Activated CD8-positive, alpha-beta memory T cell treated with anti-CD3 and anti-CD28 coated beads for 36 hours (primary cell): ENCODE measurements at regions not wholly inside any gene's neighbourhood (a gene's known extent, or its start where the extent isn't known, plus 50 kb on each side); places are given as distances from the start of the nearest gene placed in this dataset.

Experiments
- CTCF ChIA-PET: fragments of 350-600 bp; sonication (Branson Sonifier 250); formaldehyde crosslinking; loops from one replicate; lab custom pipeline; 2021; ENCODE audit warnings: antibody characterized with exemption; lab: Charles Lee
- POLR2A ChIA-PET: fragments of 350-600 bp; sonication (Branson Sonifier 250); formaldehyde crosslinking; loops from one replicate; lab custom pipeline; 2021; ENCODE audit warnings: antibody characterized with exemption; lab: Charles Lee

- POLR2A ChIA-PET = no interaction called here
- CTCF ChIA-PET = no interaction called here
Observed at GRCh38 chr1:106768077-106768476, 288.4 kb upstream of the PRMT6 start.

- POLR2A ChIA-PET = no interaction called here
- CTCF ChIA-PET = no interaction called here
Observed at GRCh38 chr1:106768501-106768900, 288.0 kb upstream of the PRMT6 start.

GRCh38 chr1:106773206-106773605 lies 283.3 kb upstream of the PRMT6 start:
- ChIA-PET POLR2A (no interaction called here), CTCF (no interaction called here)

- ChIA-PET POLR2A (no interaction called here), CTCF (no interaction called here)
Observed at GRCh38 chr1:106780066-106780465, 276.4 kb upstream of the PRMT6 start.

- ChIA-PET POLR2A (no interaction called here), CTCF (no interaction called here)
Observed at GRCh38 chr1:106780806-106781569, 275.5 kb upstream of the PRMT6 start.

- POLR2A ChIA-PET = no interaction called here
- CTCF ChIA-PET = no interaction called here
Observed at GRCh38 chr1:106785176-106785575, 271.3 kb upstream of the PRMT6 start.

GRCh38 chr1:106787520-106787919 lies 269.0 kb upstream of the PRMT6 start:
- CTCF ChIA-PET = no interaction called here

GRCh38 chr1:106789686-106790085 lies 266.8 kb upstream of the PRMT6 start:
- ChIA-PET POLR2A (no interaction called here), CTCF (no interaction called here)

More at GRCh38 chr1:106787520-106787919, 269.0 kb upstream of the PRMT6 start:
- POLR2A ChIA-PET = no interaction called here

- POLR2A ChIA-PET = no interaction called here
Observed at GRCh38 chr1:106791041-106791440, 265.4 kb upstream of the PRMT6 start.

GRCh38 chr1:106793651-106794050 lies 262.8 kb upstream of the PRMT6 start:
- CTCF ChIA-PET = no interaction called here
- POLR2A ChIA-PET = no interaction called here

More at GRCh38 chr1:106791041-106791440, 265.4 kb upstream of the PRMT6 start:
- CTCF ChIA-PET = no interaction called here

GRCh38 chr1:106798991-106799390 lies 257.5 kb upstream of the PRMT6 start:
- CTCF ChIA-PET = no interaction called here
- POLR2A ChIA-PET = no interaction called here

GRCh38 chr1:106802181-106802580 lies 254.3 kb upstream of the PRMT6 start:
- POLR2A ChIA-PET = no interaction called here
- CTCF ChIA-PET = no interaction called here

GRCh38 chr1:106814418-106814817 lies 242.1 kb upstream of the PRMT6 start:
- ChIA-PET CTCF (no interaction called here), POLR2A (no interaction called here)

GRCh38 chr1:106817575-106817974 lies 238.9 kb upstream of the PRMT6 start:
- ChIA-PET CTCF (no interaction called here), POLR2A (no interaction called here)

- ChIA-PET POLR2A (no interaction called here), CTCF (no interaction called here)
Observed at GRCh38 chr1:106831511-106831910, 225.0 kb upstream of the PRMT6 start.

- CTCF ChIA-PET = no interaction called here
- POLR2A ChIA-PET = no interaction called here
Observed at GRCh38 chr1:106836708-106837107, 219.8 kb upstream of the PRMT6 start.

GRCh38 chr1:106843518-106843917 lies 213.0 kb upstream of the PRMT6 start:
- POLR2A ChIA-PET = no interaction called here
- CTCF ChIA-PET = no interaction called here

GRCh38 chr1:106846656-106847055 lies 209.8 kb upstream of the PRMT6 start:
- CTCF ChIA-PET = no interaction called here
- POLR2A ChIA-PET = no interaction called here

GRCh38 chr1:106861110-106861509 lies 195.4 kb upstream of the PRMT6 start:
- ChIA-PET POLR2A (no interaction called here), CTCF (no interaction called here)

GRCh38 chr1:106868828-106869227 lies 187.6 kb upstream of the PRMT6 start:
- POLR2A ChIA-PET = interaction anchor here (0.7 kb wide), 1 partner anchor 752 kb away, joined by 3 read pairs; no protein-coding TSS in a partner anchor

GRCh38 chr1:106875622-106876021 lies 180.9 kb upstream of the PRMT6 start:
- ChIA-PET CTCF (no interaction called here), POLR2A (no interaction called here)

More at GRCh38 chr1:106868828-106869227, 187.6 kb upstream of the PRMT6 start:
- CTCF ChIA-PET = no interaction called here

GRCh38 chr1:106876384-106876783 lies 180.1 kb upstream of the PRMT6 start:
- POLR2A ChIA-PET = no interaction called here
- CTCF ChIA-PET = no interaction called here
